GM20000 (cell line): ENCODE measurements at regions not wholly inside any gene's neighbourhood (a gene's known extent, or its start where the extent isn't known, plus 50 kb on each side); places are given as distances from the start of the nearest gene placed in this dataset.

ENCODE experiments used
- DNase-seq: peaks from one replicate; pipeline ENCODE4 v3.0.0; 2012; ENCODE audit warnings: low spot score
- TF ChIP-seq, protein P1 (sequence below): IDR thresholded peaks from 2 replicates; pipeline ENCODE4 v1.5.1; 2012; ENCODE audit warnings: mild to moderate bottlenecking, control low read depth; ENCODE audit errors: extremely low read depth, missing control alignments

- DNase-seq: no peak
- TF ChIP-seq, protein P1, sequence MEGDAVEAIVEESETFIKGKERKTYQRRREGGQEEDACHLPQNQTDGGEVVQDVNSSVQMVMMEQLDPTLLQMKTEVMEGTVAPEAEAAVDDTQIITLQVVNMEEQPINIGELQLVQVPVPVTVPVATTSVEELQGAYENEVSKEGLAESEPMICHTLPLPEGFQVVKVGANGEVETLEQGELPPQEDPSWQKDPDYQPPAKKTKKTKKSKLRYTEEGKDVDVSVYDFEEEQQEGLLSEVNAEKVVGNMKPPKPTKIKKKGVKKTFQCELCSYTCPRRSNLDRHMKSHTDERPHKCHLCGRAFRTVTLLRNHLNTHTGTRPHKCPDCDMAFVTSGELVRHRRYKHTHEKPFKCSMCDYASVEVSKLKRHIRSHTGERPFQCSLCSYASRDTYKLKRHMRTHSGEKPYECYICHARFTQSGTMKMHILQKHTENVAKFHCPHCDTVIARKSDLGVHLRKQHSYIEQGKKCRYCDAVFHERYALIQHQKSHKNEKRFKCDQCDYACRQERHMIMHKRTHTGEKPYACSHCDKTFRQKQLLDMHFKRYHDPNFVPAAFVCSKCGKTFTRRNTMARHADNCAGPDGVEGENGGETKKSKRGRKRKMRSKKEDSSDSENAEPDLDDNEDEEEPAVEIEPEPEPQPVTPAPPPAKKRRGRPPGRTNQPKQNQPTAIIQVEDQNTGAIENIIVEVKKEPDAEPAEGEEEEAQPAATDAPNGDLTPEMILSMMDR: no peak
Observed at GRCh38 chr10:25094590-25094989, 78.2 kb downstream of the THNSL1 start.

GRCh38 chr10:25097669-25098411, 77.0 kb upstream of the GPR158 start:
- TF ChIP-seq, protein P1: no peak
- no peak for DNase-seq

- TF ChIP-seq, protein P1: no peak
- no peak for DNase-seq
Observed at GRCh38 chr10:25100141-25100540, 74.7 kb upstream of the GPR158 start.

- no peak for DNase-seq
- TF ChIP-seq, protein P1: no peak
Observed at GRCh38 chr10:25101461-25102146, 73.2 kb upstream of the GPR158 start.

GRCh38 chr10:25102147-25102822, 72.5 kb upstream of the GPR158 start:
- TF ChIP-seq, protein P1: no peak
- no peak for DNase-seq

GRCh38 chr10:25103703-25104102, 71.1 kb upstream of the GPR158 start:
- DNase-seq: no peak
- TF ChIP-seq, protein P1: no peak

- DNase-seq: no peak
- TF ChIP-seq, protein P1: no peak
Observed at GRCh38 chr10:25104441-25104840, 70.4 kb upstream of the GPR158 start.
